ENCODE measurements at regions not wholly inside any gene's neighbourhood (a gene's known extent, or its start where the extent isn't known, plus 50 kb on each side); places are given as distances from the start of the nearest gene placed in this dataset.
A peak's percentile ranks its signal among the peaks of the same experiment; 100 is the strongest.
"Not testable (repeated sequence)": the region's sequence is repeated elsewhere in the genome, so short reads cannot be mapped to it uniquely, and the experiment has no call there.

- no peak for DNase-seq (ENCODE audit: low spot score)
These were observed 989.3 kb upstream of the NOVA1 start for GRCh38 chr14:27587103-27587502.

- no peak for DNase-seq (ENCODE audit: low spot score)
These were observed 1007.4 kb upstream of the NOVA1 start for GRCh38 chr14:27605282-27605681.

GRCh38 chr14:27608377-27608776 lies 1010.5 kb upstream of the NOVA1 start:
- DNase-seq (ENCODE audit: low spot score) = no peak

- DNase-seq (ENCODE audit: low spot score) = no peak
These were observed 1014.3 kb upstream of the NOVA1 start for GRCh38 chr14:27612121-27612520.

GRCh38 chr14:27613102-27613501 lies 1015.3 kb upstream of the NOVA1 start:
- DNase-seq (ENCODE audit: low spot score) = no peak

- no peak for DNase-seq (ENCODE audit: low spot score)
These were observed 1025.9 kb upstream of the NOVA1 start for GRCh38 chr14:27623782-27624181.

GRCh38 chr14:27634056-27634970 lies 1036.5 kb upstream of the NOVA1 start:
- DNase-seq (ENCODE audit: low spot score) = no peak

GRCh38 chr14:27640688-27641087 lies 1042.9 kb upstream of the NOVA1 start:
- DNase-seq (ENCODE audit: low spot score) = not testable (repeated sequence)

- no peak for DNase-seq (ENCODE audit: low spot score)
These were observed 1044.5 kb upstream of the NOVA1 start for GRCh38 chr14:27642251-27642866.

GRCh38 chr14:27660683-27661082 lies 1062.8 kb upstream of the NOVA1 start:
- DNase-seq (ENCODE audit: low spot score) = no peak

- no peak for DNase-seq (ENCODE audit: low spot score)
These were observed 1070.7 kb upstream of the NOVA1 start for GRCh38 chr14:27668531-27668930.

GRCh38 chr14:27672047-27672446 lies 1074.2 kb upstream of the NOVA1 start:
- DNase-seq (ENCODE audit: low spot score) = peak; percentile 8

- peak; percentile 47 for DNase-seq (ENCODE audit: low spot score)
These were observed 1075.2 kb upstream of the NOVA1 start for GRCh38 chr14:27672811-27673737.

- DNase-seq (ENCODE audit: low spot score) = no peak
These were observed 1080.5 kb upstream of the FOXG1 start for GRCh38 chr14:27686137-27686536.

GRCh38 chr14:27688841-27689444 lies 1077.6 kb upstream of the FOXG1 start:
- no peak for DNase-seq (ENCODE audit: low spot score)

- no peak for DNase-seq (ENCODE audit: low spot score)
These were observed 1054.2 kb upstream of the FOXG1 start for GRCh38 chr14:27712364-27712763.

GRCh38 chr14:27715561-27715960 lies 1051.0 kb upstream of the FOXG1 start:
- DNase-seq (ENCODE audit: low spot score) = no peak

- DNase-seq (ENCODE audit: low spot score) = no peak
These were observed 1044.8 kb upstream of the FOXG1 start for GRCh38 chr14:27721760-27722159.

- no peak for DNase-seq (ENCODE audit: low spot score)
These were observed 1041.1 kb upstream of the FOXG1 start for GRCh38 chr14:27725482-27725881.

GRCh38 chr14:27727251-27727770 lies 1039.3 kb upstream of the FOXG1 start:
- no peak for DNase-seq (ENCODE audit: low spot score)

GRCh38 chr14:27730204-27730603 lies 1036.4 kb upstream of the FOXG1 start:
- no peak for DNase-seq (ENCODE audit: low spot score)
